GM18502 (cell line): ENCODE measurements at regions not wholly inside any gene's neighbourhood (a gene's known extent, or its start where the extent isn't known, plus 50 kb on each side); places are given as distances from the start of the nearest gene placed in this dataset.

Experiments
- ATAC-seq: cut with Tn5 transposase; IDR thresholded peaks from one replicate; pipeline ENCODE4 v1.9.1; 2021; ENCODE audit warnings: mild to moderate bottlenecking; ENCODE audit not compliant: unreplicated experiment, poor library complexity

GRCh38 chr6:168756009-168756634, 315.1 kb downstream of the SMOC2 start:
- no peak for ATAC-seq

GRCh38 chr6:168746643-168747042, 305.7 kb downstream of the SMOC2 start:
- ATAC-seq, result no peak

DNA sequence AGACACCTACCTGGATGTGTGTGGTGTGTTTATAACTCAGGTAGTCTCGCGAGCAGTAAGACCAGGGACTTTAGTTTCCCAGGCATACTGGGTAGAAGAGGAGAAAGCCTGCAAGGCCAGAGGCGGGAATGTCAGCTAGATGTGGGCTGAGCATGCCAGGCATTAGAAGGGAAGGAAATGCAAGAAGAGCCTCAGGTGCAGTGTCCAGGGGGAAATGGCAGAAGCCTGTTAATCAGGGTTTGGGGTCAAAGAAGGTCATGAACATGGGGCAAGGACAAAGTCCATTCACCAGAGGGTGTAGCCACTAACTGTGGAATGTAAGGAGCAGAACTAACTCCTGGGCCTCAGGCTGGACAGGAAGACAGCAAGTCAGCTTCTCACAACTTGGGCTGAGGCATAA, 305.0 kb downstream of the SMOC2 start:
- no peak for ATAC-seq

DNA sequence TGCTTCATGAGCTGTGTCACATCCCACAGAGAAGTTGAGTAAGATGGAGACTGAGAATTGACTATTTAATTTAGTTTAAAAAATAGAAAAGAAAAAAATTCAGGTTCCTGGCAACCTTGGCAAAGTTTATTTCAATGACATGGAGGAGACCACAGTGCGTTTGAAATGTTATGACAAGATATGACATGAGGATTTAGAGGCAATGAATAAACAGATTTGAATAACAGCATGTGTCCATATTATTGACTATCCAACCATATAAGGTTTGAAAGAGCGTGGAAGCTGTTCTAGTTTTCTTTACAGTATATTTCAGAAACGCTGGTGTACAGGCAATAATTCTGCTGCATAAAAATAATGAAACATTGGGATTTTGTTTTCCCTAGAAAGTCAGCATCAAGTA, 303.9 kb downstream of the SMOC2 start:
- no peak for ATAC-seq

DNA sequence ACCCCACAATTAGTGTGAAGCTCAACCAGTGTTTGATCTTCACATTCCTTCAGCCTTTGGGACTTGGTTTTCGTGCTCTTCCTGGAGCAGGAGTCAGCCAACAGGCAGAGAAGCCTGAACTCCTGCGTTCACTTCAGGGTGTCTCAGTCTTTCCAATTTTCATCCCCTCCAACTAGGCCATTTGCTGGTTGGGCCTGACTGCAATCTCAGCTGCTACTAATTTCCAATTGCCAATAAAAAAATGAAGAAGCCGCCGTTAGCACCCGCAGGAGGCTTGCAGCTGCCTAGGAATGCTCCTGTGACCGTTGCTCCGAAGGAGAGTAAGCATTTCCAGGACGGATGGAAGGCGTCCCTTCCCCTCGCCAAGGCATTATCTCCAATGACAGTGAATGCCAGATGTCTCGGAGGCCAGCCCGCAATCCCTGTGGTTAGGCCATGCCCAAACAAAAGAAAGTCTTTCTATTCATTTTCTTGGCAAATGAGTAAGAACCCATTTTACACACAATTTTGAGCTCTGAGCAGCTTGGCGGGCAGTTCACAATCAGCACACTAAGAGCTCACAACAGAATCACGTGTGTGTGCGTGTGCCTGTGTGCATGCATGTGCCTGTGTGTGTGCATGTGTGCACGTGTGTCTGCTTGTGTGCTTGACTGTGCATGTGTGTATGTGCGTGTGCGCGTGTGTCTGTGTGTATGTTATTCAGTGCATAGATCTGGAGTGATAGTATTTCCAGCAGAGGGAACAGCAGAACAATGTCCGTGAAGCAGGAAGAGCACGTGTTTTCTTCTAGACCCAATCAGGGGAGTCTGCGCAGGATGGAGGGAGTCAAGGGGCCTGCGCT, 301.2 kb downstream of the SMOC2 start:
- no peak for ATAC-seq

GRCh38 chr6:168741305-168741704, 300.3 kb downstream of the SMOC2 start:
- ATAC-seq, result no peak

- no peak for ATAC-seq
Measured at GRCh38 chr6:168739381-168739780, 298.4 kb downstream of the SMOC2 start.

DNA sequence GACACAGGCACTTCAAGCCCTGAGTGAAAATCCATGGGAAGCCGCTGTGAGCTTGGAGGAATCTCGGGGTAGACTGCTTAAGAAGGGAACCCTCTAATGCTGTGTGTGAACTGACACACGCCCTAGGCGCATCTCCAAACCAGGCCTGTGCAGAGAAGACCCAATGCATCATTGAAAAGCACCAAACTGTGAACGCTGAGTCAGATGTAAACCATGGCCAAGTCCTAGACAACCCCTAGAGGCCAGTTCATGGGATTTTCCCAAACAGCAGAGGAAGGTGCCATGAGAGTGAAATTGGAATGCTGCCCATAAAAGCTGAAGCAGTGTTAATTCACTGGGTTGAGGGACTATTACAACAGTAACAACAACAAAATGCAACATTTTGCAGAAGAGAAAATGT, 296.5 kb downstream of the SMOC2 start:
- no peak for ATAC-seq

- no peak for ATAC-seq
Measured at GRCh38 chr6:168737014-168737413, 296.0 kb downstream of the SMOC2 start.

DNA sequence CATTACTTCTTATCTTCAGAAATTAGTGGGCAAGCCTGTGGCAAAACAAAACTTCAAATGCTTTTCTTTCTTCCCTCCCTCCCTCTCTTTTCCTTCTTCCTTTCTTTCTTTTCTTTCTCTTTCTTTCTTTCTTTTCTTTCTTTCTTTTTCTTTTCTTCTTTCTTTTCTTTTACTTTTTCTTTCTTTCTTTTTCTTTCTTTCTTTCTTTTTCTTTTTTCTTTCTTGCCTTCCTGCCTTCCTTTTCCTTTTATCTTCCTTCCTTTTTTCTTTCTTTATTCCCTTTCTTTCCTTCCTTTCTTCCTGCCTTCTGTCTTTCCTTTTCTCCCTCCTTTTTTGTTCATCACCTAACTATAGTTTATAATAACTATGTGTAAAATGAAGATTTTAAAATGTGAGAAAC, 295.1 kb downstream of the SMOC2 start:
- ATAC-seq, result no peak

GRCh38 chr6:168735268-168735949, 294.4 kb downstream of the SMOC2 start:
- ATAC-seq, result no peak

GRCh38 chr6:168734523-168734922, 293.5 kb downstream of the SMOC2 start:
- ATAC-seq, result no peak

- ATAC-seq, result no peak
Measured at GRCh38 chr6:168732676-168733075, 291.7 kb downstream of the SMOC2 start.

- ATAC-seq, result no peak
Measured at GRCh38 chr6:168730931-168731716, 290.1 kb downstream of the SMOC2 start.

- no peak for ATAC-seq
Measured at GRCh38 chr6:168728056-168728455, 287.1 kb downstream of the SMOC2 start.

GRCh38 chr6:168726312-168726856, 285.4 kb downstream of the SMOC2 start:
- ATAC-seq, result no peak

DNA sequence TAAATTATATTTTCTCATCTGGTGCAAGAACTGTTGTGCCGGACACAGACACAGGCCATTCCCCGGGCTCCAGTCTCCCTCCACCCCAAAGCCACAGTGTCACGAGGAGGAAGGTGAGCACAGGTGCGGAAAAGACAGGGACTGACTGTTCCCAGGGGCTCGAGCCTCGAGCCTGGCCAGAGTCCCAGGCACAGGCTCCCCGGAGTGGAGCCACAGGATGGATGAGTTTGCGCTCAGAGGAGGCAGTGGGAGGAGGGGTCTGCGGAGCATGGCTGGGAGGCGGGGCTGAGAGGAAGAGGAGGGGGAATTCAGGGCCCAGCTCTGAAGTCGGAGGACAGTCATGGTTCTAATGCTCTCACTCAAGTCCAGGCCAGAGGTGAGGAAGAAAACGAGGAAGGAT, 284.8 kb downstream of the SMOC2 start:
- no peak for ATAC-seq

- ATAC-seq, result no peak
Measured at GRCh38 chr6:168724669-168725570, 283.9 kb downstream of the SMOC2 start.

DNA sequence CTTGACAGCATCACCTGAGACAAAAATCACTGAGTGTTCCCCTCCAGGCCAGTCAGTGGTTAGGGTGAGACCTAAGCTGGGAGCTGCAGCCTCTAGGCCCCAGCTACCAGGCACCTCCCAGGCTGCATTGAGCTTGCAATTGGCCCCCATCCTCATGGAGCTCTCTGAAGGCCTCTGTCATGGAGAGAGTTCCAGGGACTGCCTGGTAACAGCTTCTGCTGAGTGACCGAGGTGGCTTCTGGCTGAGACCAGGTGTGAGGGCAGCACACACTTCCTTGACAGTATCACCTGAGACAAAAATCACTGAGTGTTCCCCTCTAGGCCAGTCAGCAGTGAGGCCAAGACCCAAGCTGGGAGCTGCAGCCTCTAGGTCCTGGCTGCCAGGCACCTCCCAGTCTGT, 283.0 kb downstream of the SMOC2 start:
- ATAC-seq, result no peak
